HG03139 (cell line): ENCODE measurements at regions not wholly inside any gene's neighbourhood (a gene's known extent, or its start where the extent isn't known, plus 50 kb on each side); places are given as distances from the start of the nearest gene placed in this dataset.

Experiments
- ATAC-seq: cut with Tn5 transposase; IDR thresholded peaks from one replicate; pipeline ENCODE4 v1.9.1; 2021; ENCODE audit not compliant: unreplicated experiment

DNA sequence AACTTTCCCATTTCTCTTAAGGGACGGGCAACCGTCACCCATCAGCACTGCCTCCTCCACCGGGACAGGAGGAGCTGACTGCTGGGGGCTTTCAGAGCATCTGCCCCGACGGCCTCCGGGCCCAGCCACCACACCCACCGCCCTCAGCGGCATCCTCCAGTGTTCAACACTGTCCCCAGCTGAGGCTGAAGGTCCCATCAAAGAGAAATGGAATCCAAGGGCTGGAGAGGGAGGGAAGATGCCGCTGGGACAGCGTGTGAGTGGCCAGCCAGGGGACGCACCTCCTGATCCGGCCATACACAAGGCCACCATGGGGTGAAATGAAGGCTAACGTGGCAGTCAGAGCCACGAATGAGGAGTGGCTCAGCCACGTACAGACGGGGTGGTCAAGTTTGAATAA lies 153.6 kb upstream of the PPP2R2D start:
- no peak for ATAC-seq

DNA sequence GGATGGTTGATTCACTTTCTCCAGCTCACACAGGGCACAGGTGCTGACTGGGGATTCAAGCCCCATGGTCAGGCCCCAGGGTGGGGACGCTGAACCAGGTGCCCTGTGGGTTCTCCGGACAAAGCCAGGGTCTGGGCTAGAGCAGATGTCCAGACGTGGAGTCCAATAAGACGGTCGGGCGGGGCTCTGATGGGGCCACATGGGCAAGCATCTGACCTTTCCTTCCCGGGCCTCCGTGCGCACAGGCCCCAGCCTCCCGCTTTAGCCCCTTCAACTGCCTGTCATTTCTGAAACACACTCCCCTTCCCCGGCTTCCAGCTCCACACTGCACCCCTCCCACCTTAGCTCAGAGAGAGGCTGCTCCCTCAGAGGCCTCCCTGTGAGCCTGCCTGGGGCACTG lies 153.0 kb upstream of the PPP2R2D start:
- no peak for ATAC-seq

DNA sequence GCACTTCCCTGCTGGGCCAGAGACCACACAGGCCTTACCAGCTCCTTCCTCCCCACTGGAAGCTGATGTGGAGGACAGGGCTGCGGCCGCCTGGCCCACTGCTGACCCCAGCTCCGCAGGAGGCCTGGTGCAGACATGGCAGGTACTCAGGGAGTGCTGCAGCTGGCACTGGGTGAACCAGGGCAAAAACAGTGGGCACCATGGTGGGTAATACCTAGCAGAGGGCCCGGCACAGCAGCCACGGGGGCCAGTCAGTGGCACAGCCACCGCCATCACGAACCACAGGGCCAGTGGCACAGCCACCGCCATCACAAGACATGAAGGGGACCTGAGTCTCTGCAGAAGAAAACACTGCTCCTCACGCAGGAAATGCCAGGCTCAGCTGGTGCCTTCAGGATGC lies 152.6 kb upstream of the PPP2R2D start:
- ATAC-seq, result no peak

DNA sequence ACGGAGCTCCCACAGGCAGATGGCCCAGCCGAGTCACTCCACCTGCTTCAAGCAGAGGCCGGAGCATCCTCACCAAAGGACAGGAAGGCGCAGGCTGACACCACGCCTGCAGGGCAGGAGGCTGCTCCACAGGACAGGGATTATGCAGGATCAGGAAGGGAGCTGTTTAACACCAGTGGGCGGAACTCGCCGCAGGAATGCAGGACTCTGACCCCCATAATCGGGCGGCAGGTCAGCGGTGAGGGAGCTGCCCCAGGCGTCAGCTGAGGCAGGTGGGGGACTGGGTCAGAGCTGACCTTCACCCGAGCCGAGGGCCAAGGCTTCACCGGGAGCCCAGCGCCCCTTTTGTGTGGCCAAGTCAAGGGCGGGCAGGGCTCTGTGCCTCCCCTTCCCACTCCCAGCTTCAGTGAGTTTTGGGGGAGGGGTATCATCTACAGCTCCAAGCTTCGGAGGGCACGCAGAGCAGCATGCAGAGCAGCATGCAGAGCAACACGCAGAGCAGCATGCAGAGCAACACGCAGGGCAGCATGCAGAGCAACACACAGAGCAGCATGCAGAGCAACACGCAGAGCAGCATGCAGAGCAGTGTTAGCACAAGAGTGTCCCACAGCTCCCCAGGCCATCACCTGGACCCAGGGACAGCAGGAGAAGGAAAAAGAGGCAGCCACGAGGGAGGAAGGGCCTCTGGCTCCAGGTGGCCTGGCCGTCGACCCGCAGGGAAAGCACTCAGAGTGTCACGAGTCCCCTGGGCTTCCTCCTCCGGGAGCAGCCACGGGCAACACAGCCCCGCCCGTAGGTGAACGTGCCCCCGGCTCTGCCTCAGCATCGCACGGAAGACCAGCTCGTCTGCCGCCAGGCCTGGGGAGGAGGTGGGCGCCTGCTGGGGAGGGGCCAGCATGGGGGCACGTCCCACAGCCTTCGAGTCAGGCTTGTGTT lies 151.7 kb upstream of the PPP2R2D start:
- no peak for ATAC-seq

DNA sequence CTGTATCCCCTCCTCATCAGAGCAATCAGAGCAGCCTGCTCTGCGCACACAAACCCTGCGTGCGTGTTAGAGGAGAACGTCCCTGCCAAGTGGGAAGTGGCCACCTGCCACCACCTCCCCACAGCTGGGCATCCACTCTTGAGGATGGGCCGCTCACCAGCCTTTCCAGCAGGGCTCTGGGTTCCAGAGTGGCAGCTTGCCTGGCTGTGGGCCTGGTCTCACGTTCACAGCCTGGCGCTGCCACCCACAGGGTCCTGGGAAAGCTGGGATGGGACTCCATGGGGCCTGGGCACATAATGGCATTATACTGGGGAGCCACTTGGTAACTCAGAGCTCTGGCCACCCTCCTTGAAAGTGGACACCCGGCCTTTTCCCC lies 151.1 kb upstream of the PPP2R2D start:
- ATAC-seq, result no peak

DNA sequence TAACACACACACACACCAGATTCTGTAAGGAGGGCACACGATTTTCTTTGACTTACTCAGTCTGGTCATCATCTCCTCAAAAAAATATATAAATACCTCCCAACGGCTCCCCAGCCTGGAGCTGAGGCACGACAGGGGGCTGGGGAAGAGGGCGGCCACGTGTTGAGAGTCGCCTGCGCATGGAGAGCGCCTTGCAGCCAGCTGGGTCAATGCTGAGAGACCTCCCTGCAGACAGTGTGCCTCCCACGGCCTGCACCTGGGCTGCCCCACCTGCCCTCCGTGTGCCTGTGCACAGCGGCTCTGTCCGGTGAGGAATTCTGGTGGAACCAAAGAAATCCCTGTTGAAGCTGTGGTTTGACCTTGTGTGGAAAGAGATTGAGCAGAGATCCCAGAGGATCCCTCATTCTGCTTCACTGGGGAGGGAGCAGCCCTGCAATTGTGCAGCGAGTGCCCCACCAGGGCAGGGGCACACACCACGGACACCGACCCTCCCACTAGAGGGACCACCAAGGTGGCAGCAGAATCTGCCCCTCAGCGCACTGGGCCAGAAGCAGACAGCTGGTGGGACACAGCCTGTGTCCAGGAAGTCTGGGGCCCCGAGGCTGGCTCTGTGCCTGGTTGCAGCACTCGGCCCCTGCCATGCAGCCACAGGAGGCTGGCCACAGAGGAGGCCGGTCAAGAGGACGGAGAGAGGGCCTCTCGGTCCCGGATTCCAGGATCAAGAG lies 150.5 kb upstream of the PPP2R2D start:
- ATAC-seq, result no peak

DNA sequence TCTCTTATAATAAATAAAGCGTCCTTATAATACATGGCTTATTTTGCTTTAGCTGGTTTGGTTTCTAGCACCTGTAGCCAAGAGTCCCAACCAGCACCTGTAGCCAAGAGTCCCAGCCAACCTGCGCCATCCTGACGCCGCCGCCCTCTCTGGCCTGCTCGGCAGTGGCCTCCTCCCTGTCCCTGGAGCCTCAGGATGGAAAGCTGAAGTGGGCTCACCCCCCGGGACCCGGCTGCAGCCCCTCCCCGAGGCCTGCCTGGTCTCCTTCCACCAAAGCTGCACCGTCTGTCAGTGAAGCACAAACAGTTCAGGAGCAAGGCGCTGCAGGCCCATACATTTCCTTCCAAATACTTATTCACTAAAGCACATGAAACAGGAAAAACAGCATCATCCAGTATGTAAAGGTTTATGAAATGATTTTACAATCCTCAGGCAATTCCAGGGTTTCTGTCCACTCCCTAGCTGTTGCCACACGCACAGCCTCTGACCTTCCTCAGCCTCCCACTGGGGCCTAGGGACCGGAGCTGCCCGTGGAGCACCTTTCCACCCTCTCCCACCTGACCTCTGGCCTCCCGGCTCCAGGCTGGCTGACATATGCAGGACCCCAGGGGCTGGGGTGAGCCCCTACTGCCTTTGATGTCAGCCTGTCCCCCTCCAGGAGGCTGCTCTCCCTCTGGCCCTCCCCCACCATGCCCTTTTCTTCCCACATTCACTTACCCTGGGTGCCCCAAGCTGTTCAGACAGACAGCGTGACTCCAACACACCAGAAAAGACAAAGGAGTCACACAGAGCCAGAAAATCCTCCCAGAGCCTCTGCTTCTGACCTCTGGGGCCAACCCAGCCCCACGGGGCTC lies 149.6 kb upstream of the PPP2R2D start:
- ATAC-seq, result no peak

DNA sequence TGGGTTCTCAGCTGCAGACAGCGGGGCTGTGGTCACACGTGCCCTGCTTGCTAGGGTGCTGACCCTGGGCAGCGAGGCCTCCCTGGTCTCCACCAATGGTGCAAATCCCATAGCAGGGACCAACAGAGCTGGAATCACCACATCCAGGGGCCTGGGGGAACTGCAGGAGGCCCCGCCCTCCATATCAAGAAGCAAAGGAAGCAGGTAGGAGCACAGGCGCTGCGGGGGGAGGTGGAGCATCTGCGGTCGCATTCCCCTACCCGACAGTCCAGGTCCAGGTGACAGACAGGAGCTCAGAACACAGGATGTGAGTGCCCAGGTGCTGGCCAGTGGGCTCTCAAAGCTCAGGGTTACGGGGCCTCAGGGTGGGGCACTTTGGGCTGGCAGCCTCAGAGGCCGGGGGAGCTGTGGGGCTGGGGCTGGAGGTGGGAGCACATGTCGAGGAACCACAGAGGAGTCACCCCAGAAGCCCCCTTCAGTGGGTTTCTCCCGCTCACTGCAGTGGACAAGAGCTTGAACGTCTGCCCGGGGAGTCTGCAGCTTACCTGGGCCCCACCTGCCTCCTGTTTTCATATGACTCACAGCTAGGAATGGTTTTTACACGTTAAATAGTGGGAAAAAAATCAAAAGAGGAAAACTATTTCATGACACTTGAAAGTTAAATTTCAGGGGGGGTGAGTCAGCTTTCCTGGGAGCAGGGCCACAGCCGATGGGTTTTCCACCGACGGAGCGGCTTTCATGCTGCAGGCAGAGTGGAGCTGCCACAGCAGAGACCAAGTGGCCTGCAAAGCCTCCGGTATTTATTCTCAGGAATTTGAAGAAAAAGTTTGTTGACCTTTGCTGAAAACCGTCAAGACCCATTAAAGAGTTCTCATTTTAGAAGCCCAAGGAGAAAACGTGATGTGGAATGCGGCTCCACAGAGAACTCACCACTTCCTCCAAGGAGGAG lies 148.7 kb upstream of the PPP2R2D start:
- ATAC-seq, result no peak

DNA sequence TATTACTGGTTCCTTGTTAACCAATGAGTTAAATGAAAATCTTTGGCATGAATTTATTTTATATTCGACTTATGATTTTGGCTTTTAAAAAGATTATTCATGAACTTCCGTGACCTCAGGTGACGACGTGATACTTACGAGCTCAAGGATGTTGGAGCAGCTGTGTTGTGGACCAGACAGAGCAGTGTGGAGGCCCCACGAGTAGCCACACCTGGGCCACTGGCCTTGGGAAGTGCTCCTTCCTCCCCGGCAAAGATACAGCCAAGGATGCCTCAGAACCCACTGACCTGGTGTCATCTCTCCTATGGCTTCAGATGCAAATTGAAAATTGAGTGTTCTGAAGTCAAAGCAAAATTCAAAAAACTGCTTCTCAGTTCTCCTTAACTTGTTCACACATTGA lies 147.5 kb upstream of the PPP2R2D start:
- no peak for ATAC-seq

DNA sequence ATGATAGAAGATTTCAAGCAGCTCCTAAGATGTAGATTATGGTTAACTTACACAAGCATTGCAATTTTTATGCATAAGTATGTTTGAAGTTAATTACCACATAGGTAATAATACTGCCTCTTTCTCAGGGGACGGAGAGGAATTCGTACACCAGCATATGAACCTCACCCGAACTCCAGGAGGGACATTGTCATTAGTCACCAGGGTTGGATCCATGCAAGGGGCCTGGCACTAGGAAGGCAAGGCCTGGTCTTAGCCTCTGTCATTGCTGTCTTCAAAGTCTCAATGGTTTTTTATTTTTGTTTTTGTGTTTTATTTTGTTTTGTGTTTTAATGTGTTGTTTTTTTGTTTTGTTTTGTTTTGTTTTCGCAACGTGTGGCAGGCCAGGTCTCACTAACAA lies 145.6 kb upstream of the PPP2R2D start:
- ATAC-seq, result no peak

DNA sequence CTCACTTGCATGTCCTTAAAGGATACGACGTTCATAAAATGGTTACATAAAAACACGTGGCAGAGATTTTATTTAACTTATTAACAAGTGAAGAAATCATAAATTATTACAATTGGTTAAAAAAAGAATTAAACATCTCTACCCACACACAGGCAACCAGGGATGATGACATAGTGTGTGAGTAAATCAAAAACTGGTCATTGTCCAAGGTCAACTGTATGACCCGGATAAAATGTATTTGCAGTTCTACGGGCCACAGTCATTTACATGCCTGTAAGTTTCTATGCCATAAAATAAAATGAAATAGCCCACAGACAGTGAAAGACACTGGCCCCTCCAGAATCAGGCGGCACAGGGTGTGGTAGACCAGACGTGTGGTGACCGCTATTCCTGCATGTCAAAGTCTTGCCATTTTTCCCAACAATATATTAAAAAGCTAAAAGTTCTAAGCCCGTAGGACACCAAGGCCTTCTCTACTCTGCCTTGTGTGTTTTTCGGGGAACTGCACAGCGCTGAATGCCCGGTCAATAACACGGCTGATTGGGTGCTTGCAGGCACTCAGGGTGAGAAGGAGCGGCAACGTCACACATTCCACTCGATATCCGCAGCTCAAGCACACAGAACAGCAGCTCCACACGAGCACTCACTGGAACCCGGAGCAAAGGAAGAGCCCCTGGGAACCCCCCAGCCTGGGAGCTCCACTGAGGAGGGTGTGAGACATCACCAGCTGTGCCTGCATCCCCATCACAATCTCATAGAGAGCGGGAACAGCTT lies 143.3 kb upstream of the PPP2R2D start:
- ATAC-seq, result no peak

DNA sequence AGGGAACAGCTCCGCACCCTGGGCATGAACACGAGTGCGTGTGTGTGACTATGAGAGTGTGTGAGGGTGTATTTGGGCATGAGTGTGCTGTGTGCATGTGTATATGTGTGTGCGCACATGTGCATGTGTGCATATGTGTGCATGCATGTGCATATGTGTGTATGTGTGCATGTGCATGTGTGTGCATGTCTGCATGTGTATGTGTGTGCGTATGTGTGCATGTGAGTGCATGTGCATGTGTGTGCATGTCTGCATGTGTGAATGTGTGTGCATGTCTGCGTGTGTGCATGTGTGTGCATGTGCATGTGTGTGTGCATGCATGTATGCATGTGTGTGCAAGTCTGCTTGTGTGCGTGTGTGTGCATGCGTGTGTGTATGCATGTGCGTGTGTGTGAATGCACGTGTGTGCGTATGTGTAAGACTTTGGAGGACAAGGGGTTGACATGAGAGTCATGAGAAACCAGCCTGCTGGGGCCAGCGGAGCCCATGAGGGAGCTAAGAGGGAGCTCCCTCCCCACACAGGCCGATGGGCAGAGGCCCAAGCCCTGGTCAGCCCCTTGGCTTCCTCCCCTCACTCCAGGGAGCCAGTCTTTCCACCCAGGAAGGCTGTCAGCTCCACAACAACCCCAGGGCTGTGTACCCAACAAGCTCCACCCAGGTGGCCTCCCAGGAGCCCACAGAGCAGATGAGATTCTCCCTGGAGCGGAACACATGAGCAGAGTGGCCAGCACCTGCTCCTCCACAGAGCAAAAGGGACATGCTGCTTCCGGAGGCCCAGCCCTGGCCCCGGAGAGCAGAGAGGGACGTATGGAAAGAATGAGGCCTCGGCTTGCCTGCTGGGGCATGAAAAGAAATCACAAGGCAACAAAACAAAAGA lies 142.5 kb upstream of the PPP2R2D start:
- ATAC-seq, result no peak

DNA sequence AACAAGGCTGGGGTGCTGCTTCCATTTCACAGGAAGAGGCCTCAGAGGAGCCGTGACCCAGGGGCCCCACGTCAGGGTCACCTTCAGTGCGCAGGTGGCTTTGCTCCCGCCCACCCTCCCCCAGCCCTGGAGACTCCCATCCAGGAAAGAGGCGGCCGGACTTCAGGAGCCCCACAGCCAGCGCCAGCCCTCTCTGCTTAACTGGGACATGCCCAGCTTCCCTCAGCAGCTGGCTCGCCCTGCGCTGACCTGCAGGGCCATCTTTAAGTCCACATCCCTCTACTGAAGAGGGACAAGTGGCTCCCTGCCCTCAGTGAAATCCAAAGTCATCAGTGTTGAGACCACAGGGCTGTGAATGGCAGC lies 141.9 kb upstream of the PPP2R2D start:
- ATAC-seq, result no peak

DNA sequence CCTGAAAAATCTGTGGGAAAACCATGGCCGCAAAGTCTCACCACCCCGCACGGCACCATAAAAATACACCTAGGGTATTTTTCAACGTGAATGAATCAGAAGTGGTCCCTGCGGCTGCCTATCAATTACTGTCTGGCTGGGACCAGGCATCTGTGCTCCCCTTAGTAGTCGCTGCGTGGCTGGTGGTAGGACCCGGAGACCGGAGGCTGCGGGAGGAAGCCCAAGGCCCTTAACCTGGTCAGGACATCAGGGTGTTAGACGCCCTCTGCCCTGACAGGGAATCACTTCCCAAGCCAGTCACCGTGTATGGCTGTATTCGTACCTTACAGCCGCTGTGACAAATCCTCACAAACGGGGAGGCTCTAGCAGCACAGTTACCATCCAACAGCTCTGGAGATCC lies 141.5 kb upstream of the PPP2R2D start:
- no peak for ATAC-seq

DNA sequence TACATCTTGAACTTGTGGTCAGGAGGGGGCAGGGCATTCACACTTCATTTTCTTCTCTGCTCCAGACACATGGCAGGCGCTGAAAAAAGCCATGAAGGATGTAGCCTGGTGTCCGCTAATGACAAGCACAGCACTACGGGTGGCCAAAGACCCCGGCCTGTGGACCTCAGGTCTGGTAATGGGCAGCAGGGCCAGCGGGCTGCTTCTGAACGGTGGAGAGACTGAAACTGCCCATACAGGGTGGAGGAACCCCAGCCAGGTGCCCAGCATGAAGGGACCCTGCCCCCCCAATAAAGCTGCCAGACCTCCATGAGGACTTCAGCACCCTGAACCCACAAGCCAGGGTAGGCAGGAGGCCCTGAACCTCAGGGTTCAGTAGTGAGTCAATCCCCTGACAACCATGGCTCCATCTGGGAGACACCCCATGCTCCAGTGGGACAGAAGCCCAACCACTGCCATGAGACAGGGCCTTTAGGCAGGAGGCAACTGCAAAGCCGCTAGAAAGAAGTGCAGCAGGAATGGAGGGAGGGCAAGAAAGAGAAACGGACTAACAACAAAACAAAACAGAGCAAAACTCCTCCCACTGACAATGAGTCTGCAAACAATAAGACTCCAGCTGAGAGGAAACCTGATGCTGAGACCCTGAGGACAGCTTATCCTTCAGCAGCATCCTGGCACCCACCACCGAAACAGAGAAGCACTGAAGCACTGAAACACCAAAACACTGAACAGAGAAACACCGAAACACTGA lies 140.2 kb upstream of the PPP2R2D start:
- ATAC-seq, result no peak

DNA sequence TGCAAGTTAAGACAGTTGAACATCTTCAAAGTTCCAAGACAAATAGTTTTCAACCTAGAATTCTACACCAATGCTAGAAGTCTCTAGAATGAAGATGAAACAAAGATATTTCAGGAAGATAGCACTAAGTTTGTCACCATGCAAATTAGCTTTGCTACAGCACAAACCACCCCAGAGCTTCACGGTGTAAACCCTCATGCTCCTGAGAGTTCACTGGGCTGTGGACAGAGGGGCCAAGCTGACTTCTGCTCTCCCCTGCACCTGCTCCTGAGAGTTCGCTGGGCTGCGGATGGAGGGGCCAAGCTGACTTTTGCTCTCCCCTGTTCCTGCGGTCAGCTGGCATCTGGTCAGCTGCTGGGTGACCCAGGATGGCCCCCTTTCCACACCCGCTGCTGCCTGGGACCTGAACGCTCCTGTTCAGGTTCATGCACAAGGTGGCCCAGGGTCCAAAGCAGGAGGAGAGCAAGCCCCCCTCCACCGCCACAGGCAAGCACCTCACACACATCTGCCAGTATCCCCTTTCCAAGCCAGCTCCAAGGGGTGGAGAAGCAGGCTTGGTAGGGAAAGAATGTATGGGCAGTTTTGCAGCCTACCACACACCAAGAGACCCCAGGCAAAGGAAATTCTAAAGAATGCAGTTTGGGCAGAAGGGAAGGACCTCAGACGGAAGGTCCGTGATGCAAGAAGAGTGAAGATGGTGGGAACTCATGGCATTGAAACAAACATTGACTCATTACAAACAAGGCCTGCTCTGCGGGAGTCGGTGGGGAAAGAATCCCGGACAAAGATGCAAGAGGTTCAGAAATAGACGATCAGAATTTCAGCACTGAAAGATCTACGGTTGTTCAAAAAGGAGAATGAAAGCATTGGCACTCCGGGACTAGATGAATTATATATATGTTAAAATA lies 137.8 kb upstream of the PPP2R2D start:
- no peak for ATAC-seq

DNA sequence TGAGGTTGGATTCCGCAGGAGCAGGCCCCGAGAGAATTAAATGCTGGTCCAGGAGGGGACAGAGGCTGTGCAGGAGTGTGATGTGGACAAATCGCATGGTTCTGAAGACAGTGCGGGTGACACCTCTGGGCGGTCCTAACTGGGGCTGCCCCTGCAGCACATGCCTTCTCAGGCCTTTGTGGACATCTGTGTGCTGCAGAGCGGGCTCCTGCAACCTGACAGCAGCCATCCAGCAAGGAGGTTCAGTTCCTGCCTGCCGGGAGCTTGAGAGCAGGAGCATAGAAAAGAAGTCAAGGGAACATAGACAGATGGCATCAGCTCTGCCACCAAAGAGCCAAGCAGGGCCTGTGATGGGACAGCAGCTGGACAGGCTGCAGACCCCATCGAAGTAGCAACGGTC lies 135.9 kb upstream of the PPP2R2D start:
- no peak for ATAC-seq
